ENCODE measurements at regions not wholly inside any gene's neighbourhood (a gene's known extent, or its start where the extent isn't known, plus 50 kb on each side); places are given as distances from the start of the nearest gene placed in this dataset.

- Histone ChIP-seq H3K4me2 (ENCODE audit: low read length) (no peak overlapping the region), H2AFZ (ENCODE audit: low read length) (no peak overlapping the region), H3K27ac (ENCODE audit: low read depth, low read length, poor library complexity, severe bottlenecking) (no peak overlapping the region), H3K4me1 (ENCODE audit: insufficient read depth, low read length, severe bottlenecking) (no peaks in the 10 kb centered on the region), H3K27me3 (ENCODE audit: insufficient read depth, low read length) (no peaks in the 10 kb centered on the region), H4K20me1 (ENCODE audit: insufficient read depth, low read length) (no peaks in the 10 kb centered on the region), H3K79me2 (ENCODE audit: insufficient read depth, low read length) (no peaks in the 10 kb centered on the region), H3K36me3 (ENCODE audit: insufficient read depth, low read length) (no peaks in the 10 kb centered on the region), H3F3A (ENCODE audit: insufficient read depth, low read length) (no peaks in the 10 kb centered on the region), H3K9me2 (ENCODE audit: low read depth, low read length) (no peaks in the 10 kb centered on the region), H3K9ac (ENCODE audit: low read length) (no peak overlapping the region), H3K4me3 (ENCODE audit: low read depth, low read length, poor library complexity, severe bottlenecking) (no peak overlapping the region), H3K9me3 (ENCODE audit: low read length) (no peaks in the 10 kb centered on the region)
- TF ChIP-seq EZH2 (IDR thresholded peaks at IDR 0.05; ENCODE audit: borderline replicate concordance, low read length) = no peak
- TF ChIP-seq, protein P1, sequence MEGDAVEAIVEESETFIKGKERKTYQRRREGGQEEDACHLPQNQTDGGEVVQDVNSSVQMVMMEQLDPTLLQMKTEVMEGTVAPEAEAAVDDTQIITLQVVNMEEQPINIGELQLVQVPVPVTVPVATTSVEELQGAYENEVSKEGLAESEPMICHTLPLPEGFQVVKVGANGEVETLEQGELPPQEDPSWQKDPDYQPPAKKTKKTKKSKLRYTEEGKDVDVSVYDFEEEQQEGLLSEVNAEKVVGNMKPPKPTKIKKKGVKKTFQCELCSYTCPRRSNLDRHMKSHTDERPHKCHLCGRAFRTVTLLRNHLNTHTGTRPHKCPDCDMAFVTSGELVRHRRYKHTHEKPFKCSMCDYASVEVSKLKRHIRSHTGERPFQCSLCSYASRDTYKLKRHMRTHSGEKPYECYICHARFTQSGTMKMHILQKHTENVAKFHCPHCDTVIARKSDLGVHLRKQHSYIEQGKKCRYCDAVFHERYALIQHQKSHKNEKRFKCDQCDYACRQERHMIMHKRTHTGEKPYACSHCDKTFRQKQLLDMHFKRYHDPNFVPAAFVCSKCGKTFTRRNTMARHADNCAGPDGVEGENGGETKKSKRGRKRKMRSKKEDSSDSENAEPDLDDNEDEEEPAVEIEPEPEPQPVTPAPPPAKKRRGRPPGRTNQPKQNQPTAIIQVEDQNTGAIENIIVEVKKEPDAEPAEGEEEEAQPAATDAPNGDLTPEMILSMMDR (IDR thresholded peaks at IDR 0.05; ENCODE audit: low read length) = no peak
These were observed 105.7 kb downstream of the MBL2 start for GRCh38 chr10:52666931-52667330.

GRCh38 chr10:52668024-52668423 is 104.6 kb downstream of the MBL2 start:
- no peaks in the 10 kb centered on the region for H3K9me2 ChIP-seq (ENCODE audit: low read depth, low read length)
- H4K20me1 ChIP-seq (ENCODE audit: insufficient read depth, low read length) = no peaks in the 10 kb centered on the region
- no peak overlapping the region for H3K4me3 ChIP-seq (ENCODE audit: low read depth, low read length, poor library complexity, severe bottlenecking)
- no peaks in the 10 kb centered on the region for H3F3A ChIP-seq (ENCODE audit: insufficient read depth, low read length)
- H3K9ac ChIP-seq (ENCODE audit: low read length) = no peak overlapping the region
- H3K9me3 ChIP-seq (ENCODE audit: low read length) = no peaks in the 10 kb centered on the region
- no peaks in the 10 kb centered on the region for H3K4me1 ChIP-seq (ENCODE audit: insufficient read depth, low read length, severe bottlenecking)
- no peak overlapping the region for H2AFZ ChIP-seq (ENCODE audit: low read length)
- TF ChIP-seq EZH2 (IDR thresholded peaks at IDR 0.05; ENCODE audit: borderline replicate concordance, low read length) = no peak
- TF ChIP-seq, protein P1 (IDR thresholded peaks at IDR 0.05; ENCODE audit: low read length) = no peak
- H3K27ac ChIP-seq (ENCODE audit: low read depth, low read length, poor library complexity, severe bottlenecking) = no peak overlapping the region
- no peaks in the 10 kb centered on the region for H3K36me3 ChIP-seq (ENCODE audit: insufficient read depth, low read length)
- H3K27me3 ChIP-seq (ENCODE audit: insufficient read depth, low read length) = no peaks in the 10 kb centered on the region
- no peaks in the 10 kb centered on the region for H3K79me2 ChIP-seq (ENCODE audit: insufficient read depth, low read length)
- no peak overlapping the region for H3K4me2 ChIP-seq (ENCODE audit: low read length)

GRCh38 chr10:52672880-52673279 is 99.7 kb downstream of the MBL2 start:
- no peak overlapping the region for H2AFZ ChIP-seq (ENCODE audit: low read length)
- no peaks in the 10 kb centered on the region for H3K36me3 ChIP-seq (ENCODE audit: insufficient read depth, low read length)
- no peaks in the 10 kb centered on the region for H3K9me3 ChIP-seq (ENCODE audit: low read length)
- no peaks in the 10 kb centered on the region for H3K4me1 ChIP-seq (ENCODE audit: insufficient read depth, low read length, severe bottlenecking)
- no peak for TF ChIP-seq EZH2 (IDR thresholded peaks at IDR 0.05; ENCODE audit: borderline replicate concordance, low read length)
- TF ChIP-seq, protein P1 (IDR thresholded peaks at IDR 0.05; ENCODE audit: low read length) = no peak
- H3K4me2 ChIP-seq (ENCODE audit: low read length) = no peak overlapping the region
- no peaks in the 10 kb centered on the region for H3F3A ChIP-seq (ENCODE audit: insufficient read depth, low read length)
- H3K27me3 ChIP-seq (ENCODE audit: insufficient read depth, low read length) = no peaks in the 10 kb centered on the region
- no peak overlapping the region for H3K4me3 ChIP-seq (ENCODE audit: low read depth, low read length, poor library complexity, severe bottlenecking)
- H3K9ac ChIP-seq (ENCODE audit: low read length) = no peak overlapping the region
- no peaks in the 10 kb centered on the region for H3K79me2 ChIP-seq (ENCODE audit: insufficient read depth, low read length)
- H3K9me2 ChIP-seq (ENCODE audit: low read depth, low read length) = no peaks in the 10 kb centered on the region
- no peak overlapping the region for H3K27ac ChIP-seq (ENCODE audit: low read depth, low read length, poor library complexity, severe bottlenecking)
- no peaks in the 10 kb centered on the region for H4K20me1 ChIP-seq (ENCODE audit: insufficient read depth, low read length)
